Mucosa of stomach (tissue), 1 donor: ENCODE measurements at regions not wholly inside any gene's neighbourhood (a gene's known extent, or its start where the extent isn't known, plus 50 kb on each side); places are given as distances from the start of the nearest gene placed in this dataset.

Experiments
- H3K27me3 ChIP-seq: one replicate; pipeline ENCODE4 v1.7.0; 2013; ENCODE audit warnings: mild to moderate bottlenecking, low read length; ENCODE audit not compliant: control insufficient read depth, insufficient read depth
- H3K36me3 ChIP-seq: one replicate; pipeline ENCODE4 v1.7.0; 2013; ENCODE audit warnings: low read length; ENCODE audit not compliant: control insufficient read depth, insufficient read depth
- H3K4me1 ChIP-seq: one replicate; pipeline ENCODE4 v1.7.0; 2013; ENCODE audit warnings: mild to moderate bottlenecking, low read length; ENCODE audit not compliant: control insufficient read depth, insufficient read depth
- H3K4me3 ChIP-seq: one replicate; pipeline ENCODE4 v1.7.0; 2013; ENCODE audit warnings: low read length
- H3K9ac ChIP-seq: one replicate; pipeline ENCODE4 v1.7.0; 2013; ENCODE audit warnings: mild to moderate bottlenecking, low read length, moderate library complexity
- H3K9me3 ChIP-seq: one replicate; pipeline ENCODE4 v1.7.0; 2013; ENCODE audit warnings: mild to moderate bottlenecking, low read length, moderate library complexity; ENCODE audit not compliant: control insufficient read depth
- donor health status: Pancreatic carcinoma.

- peaks cover 6% of the 10 kb centered on the region for H3K4me1 ChIP-seq
- peaks cover 28% of the 10 kb centered on the region for H3K27me3 ChIP-seq
- H3K4me3 ChIP-seq: no peak overlapping the region
- no peaks in the 10 kb centered on the region for H3K9me3 ChIP-seq
- no peak overlapping the region for H3K9ac ChIP-seq
- H3K36me3 ChIP-seq: no peaks in the 10 kb centered on the region
These were observed 59.7 kb downstream of the GPX5 start for GRCh38 chr6:28585335-28585734.

GRCh38 chr6:28586324-28586723, 60.6 kb downstream of the GPX5 start:
- peak overlapping the region; percentile 39 for H3K4me3 ChIP-seq
- H3K27me3 ChIP-seq: peaks cover 38% of the 10 kb centered on the region
- H3K9me3 ChIP-seq: no peaks in the 10 kb centered on the region
- no peak overlapping the region for H3K9ac ChIP-seq
- peaks cover 6% of the 10 kb centered on the region for H3K4me1 ChIP-seq
- H3K36me3 ChIP-seq: no peaks in the 10 kb centered on the region

GRCh38 chr6:28586962-28587745, 61.5 kb downstream of the GPX5 start:
- H3K4me1 ChIP-seq: peaks cover 6% of the 10 kb centered on the region
- H3K27me3 ChIP-seq: peaks cover 41% of the 10 kb centered on the region
- no peaks in the 10 kb centered on the region for H3K9me3 ChIP-seq
- H3K36me3 ChIP-seq: no peaks in the 10 kb centered on the region
- H3K4me3 ChIP-seq: peak overlapping the region; percentile 39
- peak overlapping the region; percentile 43 for H3K9ac ChIP-seq

GRCh38 chr6:28587746-28588075, 62.0 kb downstream of the GPX5 start:
- Histone ChIP-seq H3K27me3 (peaks cover 41% of the 10 kb centered on the region), H3K4me3 (peak overlapping the region; percentile 20), H3K9me3 (no peaks in the 10 kb centered on the region), H3K4me1 (peaks cover 6% of the 10 kb centered on the region), H3K36me3 (no peaks in the 10 kb centered on the region), H3K9ac (no peak overlapping the region)

GRCh38 chr6:28588666-28589065, 63.0 kb downstream of the GPX5 start:
- H3K36me3 ChIP-seq: no peaks in the 10 kb centered on the region
- peaks cover 6% of the 10 kb centered on the region for H3K4me1 ChIP-seq
- no peak overlapping the region for H3K4me3 ChIP-seq
- peaks cover 41% of the 10 kb centered on the region for H3K27me3 ChIP-seq
- no peak overlapping the region for H3K9ac ChIP-seq
- H3K9me3 ChIP-seq: no peaks in the 10 kb centered on the region

- Histone ChIP-seq H3K4me3 (no peak overlapping the region), H3K9ac (no peak overlapping the region), H3K36me3 (no peaks in the 10 kb centered on the region), H3K27me3 (peaks cover 41% of the 10 kb centered on the region), H3K4me1 (peaks cover 6% of the 10 kb centered on the region), H3K9me3 (no peaks in the 10 kb centered on the region)
These were observed 63.7 kb downstream of the GPX5 start for GRCh38 chr6:28589234-28589956.

GRCh38 chr6:28589957-28590349, 64.3 kb downstream of the GPX5 start:
- peaks cover 6% of the 10 kb centered on the region for H3K4me1 ChIP-seq
- no peak overlapping the region for H3K9ac ChIP-seq
- H3K4me3 ChIP-seq: no peak overlapping the region
- peaks cover 41% of the 10 kb centered on the region for H3K27me3 ChIP-seq
- H3K36me3 ChIP-seq: no peaks in the 10 kb centered on the region
- H3K9me3 ChIP-seq: no peaks in the 10 kb centered on the region

- Histone ChIP-seq H3K27me3 (no peaks in the 10 kb centered on the region), H3K9ac (no peak overlapping the region), H3K9me3 (no peaks in the 10 kb centered on the region)
These were observed 71.6 kb downstream of the GPX5 start for GRCh38 chr6:28597217-28597835.

GRCh38 chr6:28597924-28598722, 72.4 kb downstream of the GPX5 start:
- Histone ChIP-seq H3K4me1 (no peaks in the 10 kb centered on the region), H3K4me3 (no peak overlapping the region), H3K27me3 (no peaks in the 10 kb centered on the region), H3K9ac (no peak overlapping the region), H3K36me3 (no peaks in the 10 kb centered on the region), H3K9me3 (no peaks in the 10 kb centered on the region)

More at GRCh38 chr6:28597217-28597835, 71.6 kb downstream of the GPX5 start:
- no peaks in the 10 kb centered on the region for H3K4me1 ChIP-seq
- H3K4me3 ChIP-seq: no peak overlapping the region
- H3K36me3 ChIP-seq: no peaks in the 10 kb centered on the region

GRCh38 chr6:28598757-28599686, 73.3 kb downstream of the GPX5 start:
- Histone ChIP-seq H3K36me3 (no peaks in the 10 kb centered on the region), H3K9me3 (no peaks in the 10 kb centered on the region), H3K9ac (no peak overlapping the region), H3K4me3 (no peak overlapping the region), H3K4me1 (no peaks in the 10 kb centered on the region), H3K27me3 (no peaks in the 10 kb centered on the region)

- Histone ChIP-seq H3K27me3 (no peaks in the 10 kb centered on the region), H3K4me1 (no peaks in the 10 kb centered on the region), H3K9me3 (no peaks in the 10 kb centered on the region)
These were observed 74.6 kb downstream of the GPX5 start for GRCh38 chr6:28600245-28600644.

More at GRCh38 chr6:28600245-28600644, 74.6 kb downstream of the GPX5 start:
- no peak overlapping the region for H3K9ac ChIP-seq
- no peaks in the 10 kb centered on the region for H3K36me3 ChIP-seq
- H3K4me3 ChIP-seq: no peak overlapping the region
